GM12892 (cell line): ENCODE measurements at regions not wholly inside any gene's neighbourhood (a gene's known extent, or its start where the extent isn't known, plus 50 kb on each side); places are given as distances from the start of the nearest gene placed in this dataset.

Experiments
- POLR2A ChIP-seq: IDR thresholded peaks from 2 replicates; pipeline ENCODE4 v1.6.1; 2011; ENCODE audit warnings: low read depth, low read length, control low read depth
- POLR2AphosphoS5 ChIP-seq: IDR thresholded peaks from 2 replicates; pipeline ENCODE4 v1.6.1; 2011; ENCODE audit warnings: low read depth, low read length, control low read depth

DNA sequence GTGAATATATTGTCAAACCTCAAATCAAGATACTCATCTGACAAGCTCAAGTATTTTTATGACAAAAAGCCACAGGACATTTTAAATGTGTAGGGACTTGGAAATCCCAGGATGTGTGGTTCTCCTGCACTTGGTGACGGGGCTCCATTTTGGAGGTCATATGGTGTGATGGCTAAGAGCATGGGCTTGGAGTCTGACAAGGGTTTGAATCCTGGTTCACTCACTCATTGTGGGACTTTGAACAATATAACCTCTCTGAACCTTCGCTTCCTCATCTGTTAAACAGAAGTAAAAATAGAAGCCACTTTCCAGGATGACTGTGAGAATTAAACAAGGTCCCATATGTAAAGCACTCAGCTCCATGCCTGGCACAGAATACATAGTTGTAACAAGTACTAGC, 99.6 kb downstream of the SMIM20 start:
- TF ChIP-seq POLR2A (no peak), POLR2AphosphoS5 (no peak)
